ENCODE measurements at regions not wholly inside any gene's neighbourhood (a gene's known extent, or its start where the extent isn't known, plus 50 kb on each side); places are given as distances from the start of the nearest gene placed in this dataset.

GRCh38 chr12:131380965-131381705, 329.8 kb upstream of the SFSWAP start:
- Histone ChIP-seq H3K9me3 (no peaks in the 10 kb centered on the region), H3K27ac (no peak overlapping the region), H3K4me1 (no peaks in the 10 kb centered on the region), H3K4me3 (no peak overlapping the region), H3K27me3 (no peaks in the 10 kb centered on the region), H3K36me3 (no peaks in the 10 kb centered on the region)
- no peak for TF ChIP-seq CTCF (IDR thresholded peaks at IDR 0.05)
- intact Hi-C loops (cut with DNase I; ENCODE audit: low total_unique reads) = no loop called here
- DNase-seq = no peak

GRCh38 chr12:131381716-131382430, 329.0 kb upstream of the SFSWAP start:
- Histone ChIP-seq H3K4me1 (no peaks in the 10 kb centered on the region), H3K4me3 (no peak overlapping the region), H3K36me3 (no peaks in the 10 kb centered on the region), H3K27ac (no peak overlapping the region), H3K9me3 (no peaks in the 10 kb centered on the region), H3K27me3 (no peaks in the 10 kb centered on the region)
- intact Hi-C loops (cut with DNase I; ENCODE audit: low total_unique reads) = no loop called here
- no peak for DNase-seq
- TF ChIP-seq CTCF (IDR thresholded peaks at IDR 0.05) (no peak), POLR2A (IDR thresholded peaks at IDR 0.05) (no peak)

- H3K9me3 ChIP-seq = no peaks in the 10 kb centered on the region
- intact Hi-C loops (cut with DNase I; ENCODE audit: low total_unique reads) = no loop called here
- no peaks in the 10 kb centered on the region for H3K36me3 ChIP-seq
- TF ChIP-seq CTCF (IDR thresholded peaks at IDR 0.05) = no peak
- no peak for TF ChIP-seq POLR2A (IDR thresholded peaks at IDR 0.05)
- no peaks in the 10 kb centered on the region for H3K4me1 ChIP-seq
- no peak for DNase-seq
- H3K4me3 ChIP-seq = no peak overlapping the region
- H3K27me3 ChIP-seq = no peaks in the 10 kb centered on the region
- H3K27ac ChIP-seq = no peak overlapping the region
Observed at GRCh38 chr12:131383291-131383690, 327.6 kb upstream of the SFSWAP start.

DNA sequence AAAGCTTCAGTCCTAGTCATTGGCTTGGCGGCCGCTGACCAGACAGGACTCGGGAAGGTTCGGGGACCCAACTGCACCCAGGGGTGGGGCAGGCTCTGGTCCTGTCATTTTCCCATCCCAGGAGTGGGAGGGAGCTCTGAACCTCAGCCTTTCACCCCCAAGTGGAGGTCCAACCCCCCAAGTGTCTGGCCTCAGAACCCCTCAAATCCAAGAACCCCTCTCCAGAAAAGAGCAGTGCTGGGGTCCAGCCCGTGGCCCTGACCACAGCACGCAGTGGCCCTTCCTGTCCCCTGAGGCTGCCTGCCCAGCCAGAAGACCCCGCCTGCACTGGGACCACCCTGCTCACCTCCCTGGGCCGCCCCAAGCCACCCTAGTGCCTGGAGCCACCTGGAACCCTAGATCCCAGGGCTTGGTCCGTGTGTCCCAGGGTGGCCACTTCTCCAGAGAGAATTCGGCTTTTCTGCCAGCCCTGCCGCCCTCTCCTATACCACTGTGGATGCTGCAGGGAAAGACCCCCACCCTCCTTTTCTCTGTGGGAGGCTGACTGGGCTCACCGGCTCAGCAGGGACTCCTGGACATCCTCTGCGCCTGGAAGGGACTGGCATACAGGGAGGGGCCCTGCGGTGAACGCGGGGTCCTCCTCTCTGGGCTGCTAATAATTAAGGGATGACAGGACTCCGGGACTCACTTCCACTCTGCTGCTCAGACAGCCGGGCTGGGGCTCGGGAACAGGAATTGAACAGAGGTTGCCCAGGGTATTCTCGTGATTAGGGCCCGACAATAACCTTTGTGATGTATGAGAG, 326.9 kb upstream of the SFSWAP start:
- intact Hi-C loops (cut with DNase I; ENCODE audit: low total_unique reads) = no loop called here
- TF ChIP-seq CTCF (IDR thresholded peaks at IDR 0.05) = no peak
- no peak for TF ChIP-seq POLR2A (IDR thresholded peaks at IDR 0.05)
- H3K4me3 ChIP-seq = no peak overlapping the region
- H3K27ac ChIP-seq = no peak overlapping the region
- no peaks in the 10 kb centered on the region for H3K9me3 ChIP-seq
- DNase-seq = no peak
- no peaks in the 10 kb centered on the region for H3K27me3 ChIP-seq
- H3K4me1 ChIP-seq = no peaks in the 10 kb centered on the region
- H3K36me3 ChIP-seq = no peaks in the 10 kb centered on the region

GRCh38 chr12:131384544-131384855, 326.4 kb upstream of the SFSWAP start:
- no peak for DNase-seq
- no peaks in the 10 kb centered on the region for H3K9me3 ChIP-seq
- no peaks in the 10 kb centered on the region for H3K4me1 ChIP-seq
- no peaks in the 10 kb centered on the region for H3K27me3 ChIP-seq
- intact Hi-C loops (cut with DNase I; ENCODE audit: low total_unique reads) = no loop called here
- TF ChIP-seq CTCF (IDR thresholded peaks at IDR 0.05) = no peak
- no peak for TF ChIP-seq POLR2A (IDR thresholded peaks at IDR 0.05)
- no peak overlapping the region for H3K27ac ChIP-seq
- H3K4me3 ChIP-seq = no peak overlapping the region
- H3K36me3 ChIP-seq = no peaks in the 10 kb centered on the region

All from uterus (tissue), 3 donors.